ENCODE measurements at regions not wholly inside any gene's neighbourhood (a gene's known extent, or its start where the extent isn't known, plus 50 kb on each side); places are given as distances from the start of the nearest gene placed in this dataset.

DNA sequence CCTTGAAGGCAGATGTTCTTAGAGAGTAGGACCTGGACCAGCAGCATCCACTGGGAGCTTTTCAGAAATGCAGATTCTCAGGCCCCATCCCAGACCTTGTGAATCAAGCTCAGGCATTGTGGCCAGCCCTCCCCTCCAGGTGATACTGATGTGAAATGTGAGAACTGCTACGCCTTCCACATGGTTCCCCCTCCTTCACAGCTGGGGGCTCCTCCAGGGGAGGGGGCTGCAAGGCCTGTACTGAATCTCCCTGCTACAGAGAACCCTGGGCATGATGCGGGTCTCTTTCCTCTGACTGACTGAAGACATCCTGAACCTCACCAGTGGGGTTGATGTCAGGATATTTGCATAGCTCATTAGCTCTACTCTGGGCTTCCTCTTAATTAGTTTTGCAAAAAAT is 141.8 kb upstream of the CSF3R start:
- TF ChIP-seq, protein P1, sequence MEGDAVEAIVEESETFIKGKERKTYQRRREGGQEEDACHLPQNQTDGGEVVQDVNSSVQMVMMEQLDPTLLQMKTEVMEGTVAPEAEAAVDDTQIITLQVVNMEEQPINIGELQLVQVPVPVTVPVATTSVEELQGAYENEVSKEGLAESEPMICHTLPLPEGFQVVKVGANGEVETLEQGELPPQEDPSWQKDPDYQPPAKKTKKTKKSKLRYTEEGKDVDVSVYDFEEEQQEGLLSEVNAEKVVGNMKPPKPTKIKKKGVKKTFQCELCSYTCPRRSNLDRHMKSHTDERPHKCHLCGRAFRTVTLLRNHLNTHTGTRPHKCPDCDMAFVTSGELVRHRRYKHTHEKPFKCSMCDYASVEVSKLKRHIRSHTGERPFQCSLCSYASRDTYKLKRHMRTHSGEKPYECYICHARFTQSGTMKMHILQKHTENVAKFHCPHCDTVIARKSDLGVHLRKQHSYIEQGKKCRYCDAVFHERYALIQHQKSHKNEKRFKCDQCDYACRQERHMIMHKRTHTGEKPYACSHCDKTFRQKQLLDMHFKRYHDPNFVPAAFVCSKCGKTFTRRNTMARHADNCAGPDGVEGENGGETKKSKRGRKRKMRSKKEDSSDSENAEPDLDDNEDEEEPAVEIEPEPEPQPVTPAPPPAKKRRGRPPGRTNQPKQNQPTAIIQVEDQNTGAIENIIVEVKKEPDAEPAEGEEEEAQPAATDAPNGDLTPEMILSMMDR (IDR thresholded peaks at IDR 0.05), result no peak
- TF ChIP-seq POLR2A (IDR thresholded peaks at IDR 0.05) (no peak), EP300 (IDR thresholded peaks at IDR 0.05) (no peak), POLR2AphosphoS5 (IDR thresholded peaks at IDR 0.05) (no peak)
